HPDE6-E6E7 (cell line): ENCODE measurements at regions not wholly inside any gene's neighbourhood (a gene's known extent, or its start where the extent isn't known, plus 50 kb on each side); places are given as distances from the start of the nearest gene placed in this dataset.
"Not testable (repeated sequence)": the region's sequence is repeated elsewhere in the genome, so short reads cannot be mapped to it uniquely, and the experiment has no call there.

Experiments
- DNase-seq: peaks from one replicate; pipeline ENCODE4 v3.0.0; 2011; ENCODE audit warnings: missing footprints; ENCODE audit errors: extremely low spot score

GRCh38 chr4:165548702-165549101 lies 169.9 kb downstream of the CPE start:
- no peak for DNase-seq

- no peak for DNase-seq
These were observed 174.5 kb downstream of the CPE start for GRCh38 chr4:165553221-165553810.

GRCh38 chr4:165555302-165555701 lies 176.5 kb downstream of the CPE start:
- no peak for DNase-seq

- DNase-seq = no peak
These were observed 177.6 kb downstream of the CPE start for GRCh38 chr4:165556383-165556782.

- no peak for DNase-seq
These were observed 182.1 kb downstream of the CPE start for GRCh38 chr4:165560941-165561340.

GRCh38 chr4:165563851-165564250 lies 185.0 kb downstream of the CPE start:
- DNase-seq = no peak

GRCh38 chr4:165569031-165569430 lies 190.2 kb downstream of the CPE start:
- no peak for DNase-seq

GRCh38 chr4:165571476-165571875 lies 192.7 kb downstream of the CPE start:
- not testable (repeated sequence) for DNase-seq

- peak; percentile 66 for DNase-seq
These were observed 201.6 kb downstream of the CPE start for GRCh38 chr4:165580351-165580905.

GRCh38 chr4:165583341-165583740 lies 204.5 kb downstream of the CPE start:
- peak; percentile 8 for DNase-seq

- DNase-seq = no peak
These were observed 206.1 kb downstream of the CPE start for GRCh38 chr4:165584916-165585315.

GRCh38 chr4:165588534-165589315 lies 209.9 kb downstream of the CPE start:
- no peak for DNase-seq

GRCh38 chr4:165592386-165592785 lies 213.6 kb downstream of the CPE start:
- DNase-seq = no peak

GRCh38 chr4:165597581-165598480 lies 219.0 kb downstream of the CPE start:
- DNase-seq = no peak

GRCh38 chr4:165600959-165601683 lies 222.3 kb downstream of the CPE start:
- peak; percentile 27 for DNase-seq

GRCh38 chr4:165602621-165603020 lies 223.8 kb downstream of the CPE start:
- no peak for DNase-seq

GRCh38 chr4:165604181-165604580 lies 225.4 kb downstream of the CPE start:
- no peak for DNase-seq

GRCh38 chr4:165605811-165606210 lies 227.0 kb downstream of the CPE start:
- DNase-seq = no peak

- DNase-seq = no peak
These were observed 227.8 kb downstream of the CPE start for GRCh38 chr4:165606465-165607205.

GRCh38 chr4:165609653-165610052 lies 230.8 kb downstream of the CPE start:
- DNase-seq = no peak
